ENCODE measurements at regions not wholly inside any gene's neighbourhood (a gene's known extent, or its start where the extent isn't known, plus 50 kb on each side); places are given as distances from the start of the nearest gene placed in this dataset.

GRCh38 chr2:120867290-120868241 is 131.9 kb downstream of the GLI2 start:
- no peak for DNase-seq

DNA sequence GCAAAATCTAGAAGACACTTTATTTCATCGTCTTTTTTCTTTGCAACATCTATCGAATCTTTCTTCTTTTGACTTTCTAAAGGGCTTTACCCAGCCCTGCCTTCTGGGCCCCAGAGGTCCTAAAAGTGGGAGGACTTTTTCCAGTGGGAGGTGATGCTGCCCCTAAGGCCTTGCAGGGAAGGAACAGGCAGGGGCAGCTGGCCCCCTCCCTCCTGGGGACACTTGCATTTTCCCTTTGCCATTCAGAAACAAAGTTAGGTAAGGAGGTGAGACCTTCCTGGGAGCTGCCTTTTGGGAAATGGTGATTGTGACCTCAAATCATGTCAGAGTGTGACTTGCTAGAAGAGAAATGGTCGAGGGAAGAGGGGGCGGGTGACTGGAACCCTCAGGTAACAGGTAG is 132.7 kb downstream of the GLI2 start:
- no peak for DNase-seq

GRCh38 chr2:120869036-120869729 is 133.5 kb downstream of the GLI2 start:
- DNase-seq = no peak

DNA sequence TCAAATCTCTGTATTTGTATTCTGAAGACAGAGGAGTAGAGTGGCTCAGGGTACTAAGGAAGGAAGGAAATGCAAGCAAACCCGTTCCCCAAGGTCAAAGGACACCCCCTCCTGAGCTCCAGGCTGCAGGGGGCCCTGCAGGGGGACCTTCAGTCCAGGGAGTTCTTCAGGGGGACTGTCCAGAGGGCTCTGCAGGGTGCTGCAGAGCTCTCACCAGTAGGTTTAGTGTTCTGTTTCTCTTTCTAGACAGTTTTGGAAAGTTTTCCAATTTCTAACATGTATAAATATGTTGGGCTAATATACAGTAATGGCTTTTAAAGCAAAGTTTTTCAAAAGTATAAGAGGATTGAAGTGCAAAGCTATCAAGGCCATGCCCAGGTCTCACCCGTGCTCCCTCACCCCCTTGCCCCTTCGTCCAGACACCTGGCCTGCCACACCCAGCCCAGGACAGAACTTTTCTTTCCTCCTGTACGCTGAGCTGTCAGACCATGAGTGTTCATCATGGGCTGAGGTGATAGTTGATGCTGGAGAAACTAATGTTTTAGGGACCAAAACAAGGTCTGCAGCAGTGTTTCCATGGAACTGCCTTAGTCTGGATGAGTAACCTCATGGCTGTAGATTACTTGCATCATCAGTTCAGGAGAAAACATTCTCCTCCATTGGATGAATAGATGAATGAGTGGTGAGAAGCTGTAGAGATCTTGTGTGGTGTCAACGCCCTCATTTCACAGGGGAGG is 134.2 kb downstream of the GLI2 start:
- DNase-seq = no peak

GRCh38 chr2:120870467-120870788 is 134.8 kb downstream of the GLI2 start:
- no peak for DNase-seq

DNA sequence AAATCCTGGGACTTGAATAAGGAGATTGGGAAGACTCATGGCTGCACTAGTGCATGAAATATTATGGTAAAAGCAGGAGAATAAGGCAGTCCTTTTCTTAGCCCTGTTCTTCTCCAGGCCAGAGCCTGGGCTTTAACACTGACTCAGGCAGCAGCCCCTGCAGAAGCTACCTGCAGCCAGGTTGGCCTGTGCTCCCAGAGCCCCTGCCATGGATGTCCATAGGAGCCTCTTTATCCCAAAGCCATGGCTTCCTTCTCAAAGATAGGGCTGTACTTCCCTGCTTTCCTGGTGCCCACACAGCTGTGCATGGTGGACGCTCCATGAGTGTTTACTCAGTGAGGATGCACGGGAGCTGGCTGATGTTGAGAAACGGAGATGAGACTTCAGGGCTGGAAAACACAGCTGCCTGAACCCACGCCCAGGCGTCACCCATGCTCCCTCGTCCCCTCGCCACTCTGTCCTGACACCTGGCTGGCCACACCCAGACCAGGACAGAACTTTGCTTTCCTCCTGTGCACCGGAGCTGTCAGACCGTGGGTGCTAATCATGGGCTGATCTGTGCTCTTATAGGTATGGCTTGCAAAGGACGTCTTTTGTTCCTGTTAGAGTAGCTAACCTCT is 135.5 kb downstream of the GLI2 start:
- no peak for DNase-seq

DNA sequence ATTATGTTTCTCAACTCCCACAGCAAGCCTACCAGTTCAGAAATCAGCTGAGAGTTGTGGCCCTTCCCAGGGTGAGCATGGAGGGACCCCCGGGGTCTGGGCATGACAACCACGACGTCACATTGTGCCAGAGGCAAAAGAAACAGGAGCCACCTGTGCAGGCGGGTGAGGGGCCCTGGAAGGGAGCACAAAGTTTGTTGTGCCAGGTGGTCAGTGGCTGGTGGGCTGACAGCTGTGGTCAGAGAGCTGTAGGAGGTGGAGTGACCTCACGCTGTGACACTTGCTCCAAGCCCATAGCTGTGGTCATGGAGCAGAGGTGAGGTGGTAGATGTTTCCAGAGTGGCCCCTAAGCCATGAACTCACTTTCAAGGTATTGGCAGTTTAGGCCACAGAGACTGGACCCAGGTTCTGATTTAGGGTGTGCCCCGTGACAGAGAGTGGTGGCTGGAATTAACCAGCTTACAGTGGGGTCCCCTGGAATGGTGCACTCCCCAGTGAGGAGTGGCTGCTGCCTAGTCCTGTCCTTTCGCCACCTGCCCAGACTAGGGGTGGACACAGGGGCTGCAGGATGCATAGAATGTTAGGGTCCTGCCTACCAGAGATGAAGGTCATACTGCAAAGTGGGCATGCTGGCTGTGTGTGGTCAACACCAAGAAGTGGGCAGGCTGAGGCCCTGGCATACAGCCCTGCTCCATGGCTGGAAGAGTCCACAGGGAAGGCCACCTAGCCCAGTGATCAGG is 136.4 kb downstream of the GLI2 start:
- no peak for DNase-seq

GRCh38 chr2:120873958-120874887 is 138.6 kb downstream of the GLI2 start:
- DNase-seq = no peak

DNA sequence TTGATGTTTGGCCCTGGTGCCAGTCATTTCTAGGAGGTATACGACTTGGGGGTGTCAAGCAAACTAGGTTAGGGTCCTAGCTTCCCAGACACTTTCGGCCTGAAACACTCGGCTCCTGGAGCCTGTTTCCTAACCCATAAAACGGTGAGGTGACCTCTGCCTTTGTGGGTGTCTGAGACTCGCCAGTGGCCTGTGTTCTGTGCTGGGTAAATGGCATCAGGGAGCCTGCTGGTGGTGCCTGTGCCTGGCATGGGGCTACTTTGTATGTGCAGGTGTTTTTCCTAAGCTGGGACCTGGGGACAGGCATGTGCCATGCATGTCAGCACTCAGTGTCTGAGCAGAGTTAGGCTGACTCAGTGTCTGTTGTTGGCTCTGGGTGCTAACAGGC is 139.2 kb downstream of the GLI2 start:
- DNase-seq = no peak

DNA sequence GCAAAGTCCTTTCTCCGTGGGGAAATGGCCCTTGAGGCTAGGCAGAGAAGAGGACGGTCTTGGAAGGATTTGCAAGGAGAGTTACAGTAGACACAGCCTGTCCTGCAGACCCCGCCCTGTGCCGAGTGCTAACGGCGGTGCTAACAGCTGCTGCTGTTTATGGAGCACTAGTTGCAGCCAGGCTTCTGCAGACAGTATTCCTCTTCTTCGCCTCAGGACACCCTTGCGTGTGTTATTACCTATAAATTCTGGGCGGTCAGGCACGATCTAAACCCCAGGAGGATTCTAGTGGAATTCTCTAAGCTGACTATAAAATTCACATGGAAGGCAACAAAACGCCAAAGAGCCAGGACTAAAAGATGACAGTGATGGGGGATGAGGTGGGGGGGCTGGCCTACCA is 139.8 kb downstream of the GLI2 start:
- no peak for DNase-seq

GRCh38 chr2:120876526-120877280 is 141.0 kb downstream of the GLI2 start:
- no peak for DNase-seq

DNA sequence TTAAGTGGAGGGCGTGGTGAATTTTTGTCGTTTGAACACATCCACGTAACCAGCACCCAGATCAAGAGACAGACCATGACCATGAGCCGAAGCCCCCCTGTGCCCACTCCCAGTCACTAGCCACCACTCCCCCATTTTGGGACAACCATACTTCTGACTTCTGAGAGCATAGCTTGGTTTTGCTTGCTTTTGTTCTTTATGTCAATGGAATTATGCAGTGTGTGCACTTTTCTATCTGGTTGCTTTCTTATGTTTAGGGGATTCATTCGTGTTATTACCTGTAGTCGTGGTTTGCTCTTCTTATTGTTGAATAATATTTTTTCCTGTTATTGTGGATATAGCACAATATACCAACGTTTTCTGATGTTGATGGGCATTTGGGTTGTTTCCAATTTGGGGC is 141.7 kb downstream of the GLI2 start:
- DNase-seq = no peak

DNA sequence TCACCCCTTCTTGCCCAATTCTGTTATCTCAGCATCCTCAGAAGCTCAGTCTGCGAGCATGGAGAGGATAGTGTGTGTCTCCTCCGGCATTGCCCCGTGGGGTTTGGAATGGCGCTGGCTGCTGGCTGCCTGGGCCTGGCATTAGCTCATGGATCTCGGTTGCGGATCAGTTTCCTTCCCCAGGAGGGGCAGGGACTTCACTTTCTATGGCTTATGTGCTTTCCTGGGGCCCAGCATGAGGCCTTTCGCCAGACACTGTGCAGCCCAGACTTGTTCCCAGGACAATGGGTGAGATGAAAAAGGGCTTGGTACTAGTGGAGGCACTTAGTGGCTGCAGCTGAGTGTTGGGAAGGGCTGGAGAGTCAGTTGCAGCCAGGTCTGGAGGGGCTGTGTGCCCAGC is 143.3 kb downstream of the GLI2 start:
- DNase-seq = no peak

GRCh38 chr2:120879431-120880295 is 144.0 kb downstream of the GLI2 start:
- no peak for DNase-seq

- no peak for DNase-seq
Observed at GRCh38 chr2:120880381-120880780, 144.7 kb downstream of the GLI2 start.

DNA sequence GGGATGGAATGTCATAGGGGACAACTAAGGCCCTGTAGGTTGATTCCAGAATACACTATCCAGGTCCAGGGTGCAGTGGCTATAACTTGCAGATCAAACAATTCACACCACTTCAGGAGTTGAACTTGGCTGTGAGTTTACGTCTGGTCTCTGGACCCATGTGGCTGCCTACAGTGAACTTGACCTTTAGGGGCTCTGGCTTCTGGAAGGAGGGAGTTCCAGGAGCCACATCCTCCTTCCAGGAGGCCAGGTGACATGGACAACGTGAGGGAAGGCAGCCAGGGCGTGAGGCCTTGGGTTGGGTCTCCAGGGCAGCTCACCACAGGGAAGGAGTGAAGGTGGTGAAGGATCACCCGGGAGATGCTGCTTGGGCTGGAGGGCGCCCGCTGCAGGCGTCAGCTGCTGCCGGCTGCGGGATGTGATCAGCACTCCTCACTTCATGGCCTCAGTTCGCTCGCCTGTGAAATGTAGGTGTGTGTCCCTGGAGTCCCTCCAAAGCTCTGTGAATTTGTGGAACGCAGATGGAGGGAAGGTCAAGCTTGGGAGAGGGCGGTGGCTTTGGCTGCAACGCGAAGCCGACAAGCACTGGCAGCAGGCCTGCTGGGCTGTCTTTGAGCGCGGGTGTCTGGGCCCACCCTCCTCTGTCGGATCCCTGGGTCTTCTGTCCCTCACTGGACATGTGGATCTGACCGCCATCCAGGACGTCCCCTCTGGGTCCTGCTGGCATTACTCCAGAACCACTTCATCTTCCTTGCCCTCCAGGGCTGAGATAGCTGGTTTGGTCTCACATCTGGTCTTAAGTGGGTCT is 146.5 kb downstream of the GLI2 start:
- DNase-seq = no peak

DNA sequence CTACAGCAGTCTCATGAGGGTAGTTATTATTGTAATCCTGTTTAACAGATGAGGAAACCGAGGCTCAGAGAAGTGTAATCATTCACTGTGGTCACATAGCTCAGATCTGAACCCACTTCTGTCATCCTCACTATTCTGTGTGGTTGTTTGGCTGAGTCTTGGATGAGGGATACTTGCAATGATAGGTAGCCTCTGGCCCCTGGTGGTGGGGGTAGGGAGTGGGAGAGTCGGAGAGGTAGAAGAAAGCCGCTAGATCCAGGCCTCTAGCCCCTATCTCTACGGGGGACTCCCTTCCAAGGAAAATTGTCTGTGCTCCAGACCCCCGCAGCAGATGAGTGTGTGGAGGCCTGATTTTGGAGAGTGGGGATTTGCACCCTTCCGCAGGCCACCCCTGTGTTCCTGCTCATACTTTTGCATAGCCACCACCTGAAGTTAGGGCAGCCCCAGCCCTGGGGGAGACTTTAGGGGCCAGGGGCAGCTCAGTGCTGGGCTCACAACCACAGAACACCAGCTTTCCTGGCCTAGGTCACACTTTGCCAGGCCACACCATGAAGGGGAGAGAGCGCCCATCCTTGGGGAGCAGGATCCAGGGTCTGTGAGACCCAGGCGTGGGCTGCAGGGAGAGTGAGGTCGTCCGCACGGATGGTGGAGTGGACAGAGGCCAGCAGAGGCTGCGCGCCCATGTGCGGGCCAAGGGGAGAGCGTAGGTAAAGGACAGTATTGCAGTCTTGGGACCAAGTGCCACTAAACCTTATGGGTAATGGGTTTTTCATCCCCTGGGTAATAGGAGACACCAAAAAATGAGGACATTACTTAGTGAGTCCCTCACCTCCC is 148.2 kb downstream of the GLI2 start:
- no peak for DNase-seq

Data from AML-193 (cell line).